Gastrocnemius medialis (tissue), 4 donors: ENCODE measurements at regions not wholly inside any gene's neighbourhood (a gene's known extent, or its start where the extent isn't known, plus 50 kb on each side); places are given as distances from the start of the nearest gene placed in this dataset.
"Not testable (repeated sequence)": the region's sequence is repeated elsewhere in the genome, so short reads cannot be mapped to it uniquely, and the experiment has no call there.

ENCODE experiments used
- ATAC-seq, 2 donors: fragments of 150-250 bp; one replicate each; pipeline ENCODE4 v1.9.1; 2016
- DNase-seq, 2 donors: peaks; one replicate each; pipeline ENCODE4 v3.0.0-alpha.2; 2019
- H3K27ac ChIP-seq, 4 donors: fragments of 200-600 bp; sonication (generic); 1 replicate in 1 of 4; 2 replicates in 3 of 4; pipeline ENCODE4 v1.5.1; 2016 to 2018; ENCODE audit warnings: mild to moderate bottlenecking in 2 of 4, moderate library complexity in 1 of 4
- H3K27me3 ChIP-seq, 3 donors: fragments of 200-600 bp; sonication (generic) in 2 of 3; 1 replicate in 1 of 3; 2 replicates in 2 of 3; pipeline versions ENCODE4 v1.5.1 to v1.6.0; 2016 to 2019; ENCODE audit warnings: mild to moderate bottlenecking in 1 of 3, moderate library complexity in 1 of 3
- H3K36me3 ChIP-seq, 2 donors: fragments of 200-600 bp; sonication (generic) in 1 of 2; one replicate each; pipeline ENCODE4 v1.5.1; 2017 to 2018
- H3K4me1 ChIP-seq, 2 donors: fragments of 200-600 bp; sonication (generic) in 1 of 2; one replicate each; pipeline ENCODE4 v1.5.1; 2016 to 2017; ENCODE audit warnings: mild to moderate bottlenecking in 2 of 2
- H3K4me3 ChIP-seq, 4 donors: fragments of 200-600 bp; sonication (generic) in 3 of 4; 1 replicate in 1 of 4; 2 replicates in 3 of 4; pipeline ENCODE4 v1.5.1; 2016 to 2019; ENCODE audit warnings: mild to moderate bottlenecking in 2 of 4
- H3K9me3 ChIP-seq, 3 donors: fragments of 200-600 bp; sonication (generic) in 2 of 3; 1 replicate in 1 of 3; 2 replicates in 2 of 3; pipeline ENCODE4 v1.5.1; 2016 to 2019
- POLR2A ChIP-seq, 2 donors: fragments of 450-650 bp; IDR thresholded peaks; one replicate each; pipeline ENCODE4 v1.6.1; 2017; ENCODE audit warnings: antibody characterized with exemption in 2 of 2, mild to moderate bottlenecking in 2 of 2, moderate library complexity in 2 of 2
- in situ Hi-C, 4 donors: fragments of 200-750 bp; cut with MboI; loops; one replicate each; pipeline versions ENCODE4 v1.15.0 to v1.8.0; 2017; ENCODE audit warnings: low sequenced_read_pairs in 4 of 4
- intact Hi-C: fragments of 100-400 bp; cut with DNase I; formaldehyde crosslinking; loops from one replicate; pipeline ENCODE4 v1.15.1; 2023; ENCODE audit warnings: low total_unique reads
- TF ChIP-seq, protein P1 (sequence below), 5 experiments: fragments of 450-650 bp in 3 of 5; fragments of 200-600 bp in 2 of 5; sonication (generic) in 2 of 5; IDR thresholded peaks in 4 of 5; conservative IDR thresholded peaks in 1 of 5; 1 replicate in 4 of 5; 2 replicates in 1 of 5; pipeline ENCODE4 v1.5.1; 2016 to 2019; ENCODE audit warnings: antibody characterized with exemption in 5 of 5, mild to moderate bottlenecking in 3 of 5, moderate library complexity in 3 of 5

DNA sequence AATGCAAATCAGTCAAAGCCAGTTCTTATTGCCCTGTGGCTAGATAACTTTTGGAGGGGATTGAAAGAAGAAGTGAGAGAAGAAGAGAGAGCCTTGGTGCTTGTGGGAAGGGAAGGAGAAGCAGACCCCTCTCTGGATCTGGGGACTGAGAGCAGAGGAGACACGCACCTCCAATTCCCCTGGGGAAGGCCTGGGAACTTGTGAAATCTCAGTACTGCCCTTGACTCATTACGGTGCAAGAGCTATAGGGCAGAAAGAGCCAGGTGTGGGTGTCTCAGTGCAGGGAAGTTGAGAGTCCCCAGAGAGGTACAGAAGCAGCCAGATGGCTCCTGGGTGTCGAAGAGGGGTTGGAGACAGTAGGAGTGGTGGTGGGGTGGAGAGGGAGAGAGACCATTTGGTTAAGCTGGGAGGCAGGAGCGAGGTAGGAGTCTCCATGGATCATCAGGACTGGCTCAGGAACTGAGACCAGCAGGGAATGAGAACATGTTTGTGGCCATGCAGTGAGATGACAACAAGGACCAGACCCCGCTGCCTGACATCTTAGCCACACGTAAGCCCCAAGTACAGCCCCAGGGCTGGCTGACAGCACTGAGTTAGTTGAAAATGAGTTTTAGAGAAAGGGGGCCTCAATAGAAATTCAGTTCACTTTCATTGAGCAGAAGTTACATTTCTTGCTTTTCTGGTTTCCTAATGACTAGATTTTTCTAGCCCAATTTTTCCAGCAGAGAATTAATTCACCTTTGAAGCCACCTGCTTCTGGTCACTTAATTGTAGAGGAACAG, 238.2 kb downstream of the BUB3 start:
- Histone ChIP-seq H3K4me3 (no peak overlapping the region), H3K27me3 (no peaks in the 10 kb centered on the region), H3K9me3 (no peaks in the 10 kb centered on the region), H3K27ac (no peak overlapping the region), H3K36me3 (no peaks in the 10 kb centered on the region), H3K4me1 (no peaks in the 10 kb centered on the region)
- TF ChIP-seq POLR2A (IDR thresholded peaks at IDR 0.05): no peak
- TF ChIP-seq, protein P1, sequence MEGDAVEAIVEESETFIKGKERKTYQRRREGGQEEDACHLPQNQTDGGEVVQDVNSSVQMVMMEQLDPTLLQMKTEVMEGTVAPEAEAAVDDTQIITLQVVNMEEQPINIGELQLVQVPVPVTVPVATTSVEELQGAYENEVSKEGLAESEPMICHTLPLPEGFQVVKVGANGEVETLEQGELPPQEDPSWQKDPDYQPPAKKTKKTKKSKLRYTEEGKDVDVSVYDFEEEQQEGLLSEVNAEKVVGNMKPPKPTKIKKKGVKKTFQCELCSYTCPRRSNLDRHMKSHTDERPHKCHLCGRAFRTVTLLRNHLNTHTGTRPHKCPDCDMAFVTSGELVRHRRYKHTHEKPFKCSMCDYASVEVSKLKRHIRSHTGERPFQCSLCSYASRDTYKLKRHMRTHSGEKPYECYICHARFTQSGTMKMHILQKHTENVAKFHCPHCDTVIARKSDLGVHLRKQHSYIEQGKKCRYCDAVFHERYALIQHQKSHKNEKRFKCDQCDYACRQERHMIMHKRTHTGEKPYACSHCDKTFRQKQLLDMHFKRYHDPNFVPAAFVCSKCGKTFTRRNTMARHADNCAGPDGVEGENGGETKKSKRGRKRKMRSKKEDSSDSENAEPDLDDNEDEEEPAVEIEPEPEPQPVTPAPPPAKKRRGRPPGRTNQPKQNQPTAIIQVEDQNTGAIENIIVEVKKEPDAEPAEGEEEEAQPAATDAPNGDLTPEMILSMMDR (IDR thresholded peaks at IDR 0.05 in 4 of 5, conservative IDR thresholded peaks at IDR 0.05 in 1 of 5): no peak
- DNase-seq (no peak), ATAC-seq (no peak)
- intact Hi-C loops: no loop called here
- in situ Hi-C loops: no loop called here

DNA sequence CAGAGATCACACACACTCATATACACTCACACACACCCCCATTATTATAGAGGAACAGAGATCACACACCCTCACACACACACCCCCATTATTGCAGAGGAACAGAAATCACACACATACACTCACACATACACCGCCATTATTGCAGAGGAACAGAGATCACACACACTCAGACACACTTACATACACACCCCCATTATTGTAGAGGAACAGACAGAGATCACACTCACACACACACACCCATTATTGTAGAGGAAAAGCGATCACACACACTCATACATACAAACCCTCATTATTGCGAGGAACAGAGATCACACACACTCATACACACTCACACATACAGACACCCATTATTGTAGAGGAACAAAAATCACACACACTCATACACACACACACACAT, 239.0 kb downstream of the BUB3 start:
- Histone ChIP-seq H3K4me1 (no peaks in the 10 kb centered on the region), H3K36me3 (no peaks in the 10 kb centered on the region), H3K4me3 (no peak overlapping the region), H3K27me3 (no peaks in the 10 kb centered on the region), H3K27ac (no peak overlapping the region), H3K9me3 (no peaks in the 10 kb centered on the region)
- DNase-seq (no peak), ATAC-seq (no peak)
- TF ChIP-seq, protein P1 (IDR thresholded peaks at IDR 0.05 in 4 of 5, conservative IDR thresholded peaks at IDR 0.05 in 1 of 5): no peak
- no peak for TF ChIP-seq POLR2A (IDR thresholded peaks at IDR 0.05)
- in situ Hi-C loops: no loop called here
- intact Hi-C loops: no loop called here

DNA sequence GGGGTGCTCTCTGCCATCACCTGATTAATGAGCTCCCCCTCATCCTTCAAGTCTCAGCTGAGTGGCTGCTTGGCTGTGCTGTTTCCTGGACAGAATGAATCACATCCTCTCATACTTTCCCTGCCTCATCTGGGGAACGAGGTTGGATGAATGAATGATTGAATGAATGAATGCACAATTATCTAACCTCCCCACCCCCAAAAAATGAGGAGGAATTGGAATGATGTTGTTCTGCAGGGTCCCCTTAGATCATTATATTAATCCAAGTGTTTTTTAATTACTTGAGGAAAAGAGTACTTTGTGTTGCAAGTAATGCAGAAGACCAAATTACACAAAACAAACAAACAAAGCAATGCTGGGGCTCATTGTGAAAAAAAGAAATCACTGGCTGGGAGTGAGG, 240.2 kb downstream of the BUB3 start:
- DNase-seq: no peak
- no peaks in the 10 kb centered on the region for H3K4me1 ChIP-seq
- H3K36me3 ChIP-seq: no peaks in the 10 kb centered on the region
- ATAC-seq: no peak
- no peak overlapping the region for H3K4me3 ChIP-seq
- no peak overlapping the region for H3K27ac ChIP-seq
- H3K27me3 ChIP-seq: no peaks in the 10 kb centered on the region
- in situ Hi-C loops: no loop called here
- TF ChIP-seq POLR2A (IDR thresholded peaks at IDR 0.05): no peak
- TF ChIP-seq, protein P1 (IDR thresholded peaks at IDR 0.05 in 4 of 5, conservative IDR thresholded peaks at IDR 0.05 in 1 of 5): no peak
- intact Hi-C loops: no loop called here
- H3K9me3 ChIP-seq: no peaks in the 10 kb centered on the region

DNA sequence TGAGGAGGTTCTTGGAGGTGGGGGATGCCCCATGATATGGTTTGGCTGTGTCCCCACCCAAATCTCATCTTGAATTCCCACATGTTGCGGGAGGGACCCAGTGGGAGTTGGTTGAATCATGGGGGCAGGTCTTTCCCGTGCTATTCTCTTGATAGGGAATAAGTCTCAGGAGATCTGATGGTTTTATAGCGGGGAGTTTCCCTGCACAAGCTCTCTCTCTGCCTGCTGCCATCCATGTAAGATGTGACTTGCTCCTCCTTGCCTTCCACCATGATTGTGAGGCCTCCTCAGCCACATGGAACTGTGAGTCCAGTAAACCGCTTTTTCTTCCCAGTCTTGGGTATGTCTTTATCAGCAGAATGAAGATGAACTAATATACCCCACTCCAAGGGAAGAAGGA, 241.0 kb downstream of the BUB3 start:
- H3K27ac ChIP-seq, in situ Hi-C loops, H3K36me3 ChIP-seq, H3K9me3 ChIP-seq, H3K4me1 ChIP-seq, ATAC-seq, H3K4me3 ChIP-seq, H3K27me3 ChIP-seq, DNase-seq, intact Hi-C loops: not testable (repeated sequence)

DNA sequence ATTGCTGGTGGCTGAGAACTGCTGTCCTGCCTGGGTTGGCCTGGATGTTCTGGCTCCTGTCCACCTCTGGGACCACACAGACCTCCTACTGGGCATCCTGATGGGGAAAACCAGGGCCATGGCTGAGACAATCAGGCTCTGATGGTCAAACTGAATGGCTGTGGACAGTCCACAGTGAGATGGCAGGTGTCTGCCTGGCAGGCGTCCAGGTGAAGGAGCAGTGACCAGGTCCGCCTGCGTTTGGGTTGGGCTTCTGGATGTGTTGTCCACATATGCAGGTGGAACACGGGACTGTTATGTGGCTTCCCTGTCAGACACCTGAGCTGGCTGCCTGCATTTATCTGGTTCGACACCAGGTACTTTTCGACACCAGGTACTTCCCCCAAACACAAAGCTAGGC, 241.7 kb downstream of the BUB3 start:
- TF ChIP-seq, protein P1 (IDR thresholded peaks at IDR 0.05 in 4 of 5, conservative IDR thresholded peaks at IDR 0.05 in 1 of 5): no peak
- TF ChIP-seq POLR2A (IDR thresholded peaks at IDR 0.05): no peak
- no peaks in the 10 kb centered on the region for H3K9me3 ChIP-seq
- no peak overlapping the region for H3K4me3 ChIP-seq
- H3K27ac ChIP-seq: no peak overlapping the region
- in situ Hi-C loops (no loop called here), intact Hi-C loops (no loop called here)
- no peaks in the 10 kb centered on the region for H3K4me1 ChIP-seq
- DNase-seq (no peak), ATAC-seq (no peak)
- H3K36me3 ChIP-seq: no peaks in the 10 kb centered on the region
- H3K27me3 ChIP-seq: no peaks in the 10 kb centered on the region
